GM21786 (cell line): ENCODE measurements at regions not wholly inside any gene's neighbourhood (a gene's known extent, or its start where the extent isn't known, plus 50 kb on each side); places are given as distances from the start of the nearest gene placed in this dataset.
"Not testable (repeated sequence)": the region's sequence is repeated elsewhere in the genome, so short reads cannot be mapped to it uniquely, and the experiment has no call there.

Source experiments
- ATAC-seq: cut with Tn5 transposase; IDR thresholded peaks from one replicate; pipeline ENCODE4 v1.9.1; 2021; ENCODE audit not compliant: unreplicated experiment

DNA sequence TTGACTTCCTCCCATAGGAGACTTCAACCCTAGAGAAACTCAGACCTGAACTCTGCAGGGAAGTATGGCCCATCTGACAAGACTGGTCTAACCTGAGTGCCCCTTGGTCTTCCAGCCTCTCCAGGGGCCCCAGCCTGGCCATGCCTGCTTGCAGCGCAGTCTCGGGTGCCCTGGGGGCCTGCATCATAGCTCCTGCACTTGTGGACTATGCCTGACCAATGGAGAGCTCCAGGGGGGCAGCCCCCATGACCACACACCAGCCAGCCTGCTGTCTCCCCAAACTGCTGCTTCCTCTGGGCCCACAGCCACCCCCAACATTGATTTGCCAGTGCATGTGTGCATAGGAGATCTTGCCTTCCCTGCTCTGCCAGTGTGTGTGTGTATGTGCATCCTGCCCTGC lies 608.6 kb upstream of the MARCKS start:
- no peak for ATAC-seq

DNA sequence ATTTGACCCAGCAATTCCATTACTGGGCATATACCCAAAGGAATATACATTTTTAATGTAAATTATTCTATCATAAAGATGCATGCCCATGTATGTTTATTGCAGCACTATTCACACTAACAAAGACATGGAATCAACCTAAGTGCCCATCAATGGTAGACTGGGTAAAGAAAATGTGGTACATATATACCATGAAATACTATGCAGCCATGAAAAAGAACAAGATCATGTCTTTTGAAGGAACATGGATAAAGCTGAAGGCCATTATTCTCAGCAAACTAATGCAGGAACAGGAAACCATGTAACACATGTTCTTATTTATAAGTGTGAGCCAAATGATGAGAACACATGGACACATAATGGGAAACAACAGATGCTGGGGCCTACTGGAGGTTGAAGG lies 603.0 kb upstream of the MARCKS start:
- not testable (repeated sequence) for ATAC-seq

DNA sequence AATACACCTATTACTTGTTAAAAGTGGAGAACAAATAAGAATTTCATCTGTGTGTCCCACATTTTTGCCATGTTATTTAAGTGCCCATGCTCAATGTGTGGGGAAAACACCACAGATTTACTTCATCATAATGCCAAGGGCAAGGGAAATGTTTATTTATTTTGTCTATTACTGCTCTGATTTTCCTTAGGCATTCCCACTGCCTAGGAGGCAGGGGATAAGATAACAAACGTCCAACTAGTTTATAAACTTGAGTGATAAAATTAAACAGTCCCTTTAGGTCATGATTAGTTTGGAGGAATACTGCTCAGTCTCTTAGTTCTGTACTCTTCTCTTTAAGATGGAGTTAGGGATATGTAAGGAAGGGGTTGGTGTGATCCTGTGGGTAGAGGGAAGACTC lies 598.4 kb upstream of the MARCKS start:
- no peak for ATAC-seq

DNA sequence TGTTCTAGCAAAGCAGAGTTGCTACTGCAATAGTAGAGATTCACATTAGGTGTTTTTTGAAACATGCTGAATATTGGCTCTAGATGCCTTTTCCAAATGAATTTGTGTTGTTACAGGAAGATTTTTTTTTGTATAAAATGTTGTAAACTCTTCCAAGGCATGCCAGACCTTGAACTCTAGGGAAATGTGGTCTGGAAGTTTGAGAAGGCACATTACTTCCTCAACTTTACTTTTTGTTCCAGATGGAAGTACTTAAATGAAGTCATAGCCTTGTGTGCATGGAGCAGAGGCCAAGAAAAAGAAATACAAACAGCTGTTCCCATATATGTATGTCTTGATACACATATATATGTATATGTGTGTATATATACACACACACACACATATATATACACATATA lies 585.7 kb upstream of the MARCKS start:
- ATAC-seq, result no peak

DNA sequence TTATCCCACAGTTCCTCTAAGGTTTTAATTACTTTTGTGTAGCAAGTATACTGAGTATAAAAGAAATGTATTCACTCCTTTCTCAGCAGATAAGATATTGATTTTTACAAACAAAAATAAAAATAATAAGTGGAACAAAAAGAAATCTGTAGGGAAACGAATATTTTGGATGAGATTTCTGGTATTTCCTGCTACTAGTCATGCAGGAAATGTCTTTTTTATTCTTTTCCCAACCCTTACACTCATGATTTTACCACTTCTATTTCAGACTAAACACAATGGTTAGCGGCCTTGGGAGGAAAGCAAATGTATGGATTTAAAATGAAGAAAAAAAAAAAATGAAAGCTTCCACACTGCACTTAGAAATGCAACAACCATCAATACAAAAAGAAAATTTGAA lies 580.5 kb upstream of the MARCKS start:
- no peak for ATAC-seq

GRCh38 chr6:113277111-113277510 lies 580.0 kb upstream of the MARCKS start:
- no peak for ATAC-seq

DNA sequence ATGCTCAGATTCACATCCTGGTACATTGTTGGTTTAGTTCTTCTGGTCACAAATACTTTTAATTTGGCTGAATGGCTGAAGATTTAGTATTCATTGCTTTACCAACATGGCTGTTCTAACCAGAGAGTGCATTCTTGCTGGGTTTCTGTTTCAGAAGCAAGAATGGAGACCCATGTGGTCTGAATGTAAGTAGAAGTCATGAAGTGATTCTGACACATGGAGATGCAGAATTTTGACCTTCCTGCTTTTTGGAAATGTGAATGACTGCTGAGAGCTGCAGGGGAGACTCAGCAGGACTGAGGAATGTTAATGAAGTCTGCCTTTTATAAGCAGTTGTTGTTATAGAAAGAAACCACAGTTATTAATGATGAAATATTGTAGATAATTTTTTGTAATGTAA lies 576.1 kb upstream of the MARCKS start:
- no peak for ATAC-seq

- no peak for ATAC-seq
These were observed 575.7 kb upstream of the MARCKS start for GRCh38 chr6:113281431-113281830.

DNA sequence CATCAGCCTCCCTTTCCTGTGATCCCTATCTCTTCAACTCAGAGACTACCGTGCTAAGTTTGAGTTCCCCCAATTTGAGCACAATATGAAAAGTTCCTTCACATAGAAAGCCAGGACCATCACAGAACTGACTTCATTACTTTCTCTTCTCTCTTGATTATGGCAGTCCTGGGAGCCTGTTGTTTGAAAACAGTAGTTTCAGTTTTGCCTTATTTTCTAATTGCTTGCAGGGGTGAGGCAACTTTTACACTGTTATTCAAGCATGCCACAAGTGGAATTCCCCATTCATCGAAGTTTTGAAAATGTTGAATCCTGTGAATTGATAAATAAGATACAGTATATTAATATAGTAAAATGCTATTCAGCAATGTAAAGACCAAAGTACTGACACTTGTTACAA lies 569.7 kb upstream of the MARCKS start:
- peak; percentile 72 for ATAC-seq

GRCh38 chr6:113288409-113288808 lies 568.7 kb upstream of the MARCKS start:
- no peak for ATAC-seq

DNA sequence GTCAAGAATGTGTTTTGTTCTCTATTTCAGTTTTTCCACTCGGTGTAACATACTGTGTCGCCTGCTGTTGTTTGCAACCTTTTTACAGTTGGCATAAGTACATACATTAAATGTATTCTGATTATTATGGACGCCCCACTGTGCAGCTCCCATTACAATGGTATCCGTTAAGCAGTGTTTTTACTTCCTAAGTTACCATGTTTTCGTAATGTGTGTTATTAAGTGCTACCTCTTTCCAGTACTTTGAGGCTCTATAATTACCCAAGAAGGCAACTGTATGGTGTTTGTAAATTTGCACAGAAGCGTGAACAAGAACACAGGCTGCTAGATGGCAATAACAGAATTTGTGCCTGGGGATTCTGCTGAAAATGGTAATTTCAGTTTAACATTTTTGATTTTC lies 568.0 kb upstream of the MARCKS start:
- no peak for ATAC-seq

GRCh38 chr6:113290684-113291083 lies 566.5 kb upstream of the MARCKS start:
- no peak for ATAC-seq

DNA sequence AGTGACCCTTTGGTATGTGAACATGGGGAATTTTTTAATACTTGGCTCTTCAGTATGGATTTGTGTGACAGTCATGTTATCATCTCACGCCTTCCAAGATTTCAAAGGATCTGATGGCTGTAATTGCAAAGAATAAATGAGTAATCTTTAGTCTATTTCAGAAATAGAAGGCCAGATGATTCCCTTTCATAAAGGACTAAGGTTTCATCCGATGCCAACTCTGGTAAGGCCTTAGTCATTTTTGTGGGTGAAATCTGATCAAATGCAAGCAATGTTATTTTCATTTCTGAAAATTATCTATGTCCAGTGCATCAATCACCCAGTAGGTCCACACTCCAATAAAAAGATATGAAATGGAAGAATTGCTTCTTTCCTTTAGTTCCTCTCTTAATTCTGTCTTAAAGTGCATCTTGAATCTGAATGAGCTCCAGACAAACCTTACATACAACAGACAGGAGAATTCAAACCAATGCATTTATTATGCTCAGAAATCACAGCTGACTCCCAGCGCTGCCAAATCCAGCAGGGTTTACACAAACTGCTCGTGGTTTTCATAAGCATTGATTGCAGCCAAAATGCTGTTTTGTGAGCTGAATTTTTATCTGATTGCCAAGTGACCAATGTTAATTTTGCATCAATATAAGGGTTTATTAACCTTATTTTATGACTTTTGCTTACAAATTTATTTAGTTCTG lies 565.2 kb upstream of the MARCKS start:
- no peak for ATAC-seq

GRCh38 chr6:113292646-113293422 lies 564.3 kb upstream of the MARCKS start:
- peak; percentile 90 for ATAC-seq

- no peak for ATAC-seq
These were observed 563.8 kb upstream of the MARCKS start for GRCh38 chr6:113293423-113293740.

DNA sequence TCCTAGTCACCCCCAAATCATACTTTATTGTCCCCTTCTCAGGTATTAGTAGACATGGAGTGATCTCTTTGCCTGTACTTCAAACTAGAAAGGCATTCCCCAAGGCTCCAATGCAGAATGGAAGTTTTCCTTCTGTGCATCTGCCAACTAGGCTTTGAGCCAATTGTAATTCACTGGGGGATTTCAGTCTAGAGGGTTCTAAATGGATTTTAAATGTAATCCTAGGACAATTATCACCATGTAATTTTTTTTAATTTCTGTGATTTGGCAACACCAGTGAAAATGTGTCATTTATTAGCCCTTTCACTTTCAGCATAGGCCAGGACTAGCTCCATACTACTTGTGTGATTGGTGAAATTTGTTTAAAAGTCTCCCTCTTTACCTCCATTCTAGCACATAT lies 557.6 kb upstream of the MARCKS start:
- no peak for ATAC-seq

GRCh38 chr6:113301651-113302050 lies 555.5 kb upstream of the MARCKS start:
- no peak for ATAC-seq

GRCh38 chr6:113304116-113304515 lies 553.0 kb upstream of the MARCKS start:
- no peak for ATAC-seq

DNA sequence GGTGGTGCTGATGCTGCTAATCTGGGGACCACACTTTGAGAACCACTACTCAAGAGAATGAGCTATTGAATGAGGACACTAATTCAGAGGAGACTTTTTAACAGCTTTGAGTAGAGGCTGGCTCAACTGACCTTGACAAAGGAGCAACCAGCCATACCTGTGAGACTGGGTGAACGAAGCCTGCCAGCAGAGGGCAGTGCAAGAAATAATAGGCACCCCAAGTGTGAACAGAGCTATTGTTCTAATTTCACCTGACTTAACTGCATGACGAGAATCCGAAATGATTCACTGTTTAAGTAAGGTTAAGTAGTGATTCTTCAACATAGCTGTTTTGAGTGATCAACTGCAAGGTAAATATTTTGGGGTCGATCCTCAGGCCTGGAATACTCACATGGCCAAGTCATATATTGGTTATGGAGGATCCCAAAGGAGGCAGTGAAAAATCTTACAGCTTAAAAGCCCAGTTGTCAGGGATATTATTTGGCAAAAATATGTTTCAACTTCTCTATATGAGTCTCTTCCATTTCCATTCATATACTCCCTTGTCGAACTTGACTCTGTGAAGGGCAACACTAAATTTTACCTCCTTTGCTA lies 550.5 kb upstream of the MARCKS start:
- peak; percentile 96 for ATAC-seq

DNA sequence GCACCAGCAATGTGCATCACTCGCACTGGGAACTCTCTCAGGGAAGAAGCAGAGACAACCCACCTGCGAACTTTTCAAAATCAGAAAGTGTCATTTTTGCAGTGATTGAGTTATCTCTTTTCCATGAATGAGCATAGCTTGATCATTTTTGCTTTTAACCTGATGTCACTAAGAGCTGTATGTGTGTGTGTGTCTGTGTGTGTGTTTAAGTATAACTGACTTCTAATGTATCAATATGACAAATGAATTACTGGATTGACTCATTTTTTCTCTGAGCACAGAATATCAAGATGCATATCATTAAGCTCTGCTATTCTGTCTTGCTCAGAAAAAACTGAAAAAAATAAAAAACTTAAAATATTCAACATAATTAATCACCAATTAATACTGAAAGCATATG lies 548.9 kb upstream of the MARCKS start:
- no peak for ATAC-seq

GRCh38 chr6:113313841-113314240 lies 543.3 kb upstream of the MARCKS start:
- ATAC-seq, result no peak

DNA sequence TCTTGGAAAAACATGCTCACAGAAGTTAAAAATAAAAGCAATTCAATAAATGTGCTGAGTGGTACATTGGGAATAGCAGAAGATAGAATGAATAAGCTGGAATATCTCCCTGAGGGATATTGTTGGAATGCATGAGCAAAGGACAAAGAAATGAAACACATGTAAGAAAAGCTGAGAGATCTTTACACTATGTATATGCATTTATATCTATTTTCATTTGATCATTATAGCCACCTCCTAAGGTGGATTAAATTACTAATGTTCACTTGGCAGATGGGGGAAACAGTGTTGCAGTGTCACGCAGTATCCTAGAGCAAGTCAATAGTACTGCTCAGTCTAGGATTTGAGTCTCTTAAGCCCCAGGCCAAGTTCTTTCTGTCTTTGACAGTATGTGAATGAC lies 542.0 kb upstream of the MARCKS start:
- no peak for ATAC-seq
